Mesothelial cell of epicardium (in vitro differentiated cells): ENCODE measurements at regions not wholly inside any gene's neighbourhood (a gene's known extent, or its start where the extent isn't known, plus 50 kb on each side); places are given as distances from the start of the nearest gene placed in this dataset.

ENCODE experiments used
- DNase-seq, 2 experiments: peaks; one replicate each; pipeline ENCODE4 v3.0.0; 2021; ENCODE audit warnings: low spot score in 2 of 2; ENCODE audit not compliant: unreplicated experiment in 2 of 2
- H3K27ac Mint-ChIP-seq: 2 replicates; pipeline ENCODE4 v1.8.0; 2021; ENCODE audit warnings: mixed read lengths
- H3K27me3 Mint-ChIP-seq: 2 replicates; pipeline ENCODE4 v1.8.0; 2021; ENCODE audit warnings: low read depth, mixed read lengths
- H3K36me3 Mint-ChIP-seq: 2 replicates; pipeline ENCODE4 v1.8.0; 2021; ENCODE audit warnings: mixed read lengths
- H3K4me1 Mint-ChIP-seq: 2 replicates; pipeline ENCODE4 v1.8.0; 2021; ENCODE audit warnings: mixed read lengths
- H3K4me3 Mint-ChIP-seq: 2 replicates; pipeline ENCODE4 v1.8.0; 2021; ENCODE audit warnings: mild to moderate bottlenecking, moderate library complexity, mixed read lengths
- H3K9me3 Mint-ChIP-seq: 2 replicates; pipeline ENCODE4 v1.8.0; 2021; ENCODE audit warnings: mixed read lengths
- TF ChIP-seq, protein P1 (sequence below): fragments of 200-600 bp; sonication (generic); IDR thresholded peaks from one replicate; pipeline ENCODE4 v1.5.0; 2021; ENCODE audit warnings: antibody characterized with exemption; ENCODE audit not compliant: unreplicated experiment

DNA sequence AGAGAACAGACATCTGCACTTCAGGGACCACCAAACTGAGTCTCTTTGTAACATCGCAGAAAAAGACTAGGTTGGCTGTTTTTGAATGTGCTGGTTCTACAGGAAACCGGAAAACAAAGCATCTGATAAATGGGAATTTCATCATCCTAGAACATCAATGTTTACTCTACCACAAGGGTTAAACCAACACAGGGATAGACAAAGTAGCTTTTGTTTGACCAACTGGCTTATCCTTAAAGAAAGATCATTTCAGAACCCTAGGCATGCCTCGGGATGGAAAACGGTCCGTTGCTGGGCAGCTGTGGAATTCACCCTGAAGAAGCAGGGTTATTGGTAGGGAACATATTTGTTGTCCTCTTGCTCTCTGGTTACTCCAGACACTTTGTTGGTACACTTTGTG lies 2355.5 kb upstream of the AGA start:
- Mint-ChIP-seq H3K27me3 (no peaks in the 10 kb centered on the region), H3K4me1 (no peaks in the 10 kb centered on the region), H3K4me3 (no peak overlapping the region), H3K36me3 (no peaks in the 10 kb centered on the region), H3K9me3 (peaks cover under 1% of the 10 kb centered on the region), H3K27ac (no peak overlapping the region)
- DNase-seq = no peak
- TF ChIP-seq, protein P1, sequence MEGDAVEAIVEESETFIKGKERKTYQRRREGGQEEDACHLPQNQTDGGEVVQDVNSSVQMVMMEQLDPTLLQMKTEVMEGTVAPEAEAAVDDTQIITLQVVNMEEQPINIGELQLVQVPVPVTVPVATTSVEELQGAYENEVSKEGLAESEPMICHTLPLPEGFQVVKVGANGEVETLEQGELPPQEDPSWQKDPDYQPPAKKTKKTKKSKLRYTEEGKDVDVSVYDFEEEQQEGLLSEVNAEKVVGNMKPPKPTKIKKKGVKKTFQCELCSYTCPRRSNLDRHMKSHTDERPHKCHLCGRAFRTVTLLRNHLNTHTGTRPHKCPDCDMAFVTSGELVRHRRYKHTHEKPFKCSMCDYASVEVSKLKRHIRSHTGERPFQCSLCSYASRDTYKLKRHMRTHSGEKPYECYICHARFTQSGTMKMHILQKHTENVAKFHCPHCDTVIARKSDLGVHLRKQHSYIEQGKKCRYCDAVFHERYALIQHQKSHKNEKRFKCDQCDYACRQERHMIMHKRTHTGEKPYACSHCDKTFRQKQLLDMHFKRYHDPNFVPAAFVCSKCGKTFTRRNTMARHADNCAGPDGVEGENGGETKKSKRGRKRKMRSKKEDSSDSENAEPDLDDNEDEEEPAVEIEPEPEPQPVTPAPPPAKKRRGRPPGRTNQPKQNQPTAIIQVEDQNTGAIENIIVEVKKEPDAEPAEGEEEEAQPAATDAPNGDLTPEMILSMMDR = no peak

DNA sequence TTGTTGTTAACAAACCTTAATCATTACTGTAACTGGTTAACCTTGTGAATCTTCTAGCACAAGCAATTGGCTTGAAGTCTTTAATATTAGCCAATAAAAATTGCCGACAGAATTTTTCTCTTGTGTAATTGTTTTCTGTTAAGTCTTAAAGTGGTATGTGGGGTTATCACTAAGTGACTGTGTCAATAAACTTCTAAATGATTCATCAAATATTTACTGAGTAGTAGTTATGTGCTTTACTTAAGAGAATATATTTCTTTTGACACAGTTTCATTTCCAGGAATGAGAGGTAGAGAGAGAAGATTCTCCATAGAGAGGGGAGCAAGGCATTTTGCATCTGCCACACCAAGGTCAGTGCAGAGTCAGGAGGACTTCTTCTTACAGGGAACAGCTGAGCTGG lies 2361.6 kb upstream of the AGA start:
- Mint-ChIP-seq H3K27me3 (no peaks in the 10 kb centered on the region), H3K27ac (no peak overlapping the region), H3K4me1 (no peaks in the 10 kb centered on the region), H3K9me3 (no peaks in the 10 kb centered on the region), H3K36me3 (no peaks in the 10 kb centered on the region), H3K4me3 (no peak overlapping the region)
- no peak for DNase-seq
- TF ChIP-seq, protein P1 = no peak

DNA sequence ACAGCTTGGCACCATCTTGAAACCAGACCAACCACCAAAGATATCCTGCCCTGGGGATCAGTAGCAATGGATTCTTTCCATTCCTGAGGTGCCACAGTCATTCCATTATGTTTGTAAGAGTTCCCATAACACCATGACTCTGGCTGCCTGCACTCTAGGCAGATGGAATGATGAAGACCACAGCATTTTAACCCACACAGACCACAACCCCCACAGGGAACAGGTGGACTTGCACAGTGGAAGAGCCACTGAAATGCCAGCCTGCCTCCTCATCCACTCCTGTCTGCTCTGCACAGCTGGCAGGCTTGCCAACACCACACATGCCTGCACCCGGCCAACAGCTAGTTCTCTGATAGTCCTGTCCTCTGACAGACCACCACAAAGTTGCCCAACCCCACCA lies 2362.2 kb upstream of the AGA start:
- H3K27me3 Mint-ChIP-seq = no peaks in the 10 kb centered on the region
- H3K4me1 Mint-ChIP-seq = no peaks in the 10 kb centered on the region
- DNase-seq = no peak
- no peak overlapping the region for H3K4me3 Mint-ChIP-seq
- TF ChIP-seq, protein P1 = no peak
- H3K27ac Mint-ChIP-seq = no peak overlapping the region
- no peaks in the 10 kb centered on the region for H3K36me3 Mint-ChIP-seq
- H3K9me3 Mint-ChIP-seq = no peaks in the 10 kb centered on the region

DNA sequence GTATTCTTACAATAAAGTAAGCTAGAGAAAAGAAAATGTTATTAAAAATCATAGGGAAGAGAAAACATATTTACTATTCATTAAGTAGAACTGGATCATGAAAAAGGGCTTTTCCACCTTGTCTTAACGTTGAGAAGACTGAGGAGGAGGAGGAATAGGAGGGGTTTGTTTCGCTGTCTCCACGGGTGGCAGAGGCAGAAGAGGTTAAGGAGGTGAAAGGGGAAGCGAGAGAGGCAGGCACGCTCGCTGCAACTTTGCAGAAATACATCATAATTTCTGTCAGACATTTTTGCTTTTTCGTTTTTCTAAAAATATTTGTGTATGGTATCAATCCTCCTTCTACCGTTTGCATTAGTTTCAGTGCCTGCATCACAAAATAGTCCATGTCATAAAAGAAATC lies 2375.1 kb upstream of the AGA start:
- Mint-ChIP-seq H3K9me3 (peaks cover 14% of the 10 kb centered on the region), H3K36me3 (no peaks in the 10 kb centered on the region), H3K4me1 (no peaks in the 10 kb centered on the region), H3K27me3 (no peaks in the 10 kb centered on the region), H3K27ac (no peak overlapping the region), H3K4me3 (no peak overlapping the region)
- TF ChIP-seq, protein P1 = no peak
- no peak for DNase-seq

DNA sequence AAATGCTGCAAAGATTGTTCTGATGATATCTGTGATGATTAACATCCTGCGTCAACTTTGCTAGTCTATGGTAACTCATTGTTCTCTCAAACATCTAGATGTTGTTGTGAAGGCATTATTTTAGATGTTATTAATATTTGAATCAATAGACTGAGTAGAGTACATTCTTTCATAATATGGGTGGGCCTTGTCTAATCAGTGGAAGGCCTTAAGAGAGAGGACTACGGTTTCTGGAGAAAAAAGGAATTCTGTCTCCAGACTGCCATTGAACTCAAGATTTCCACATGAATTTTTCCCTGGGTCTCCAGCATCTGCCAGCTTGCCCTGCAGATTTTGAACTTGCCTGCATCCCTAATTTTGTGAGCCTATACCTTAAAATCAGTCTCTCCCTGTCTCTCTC lies 2381.1 kb upstream of the AGA start:
- H3K4me3 Mint-ChIP-seq = no peak overlapping the region
- H3K27me3 Mint-ChIP-seq = no peaks in the 10 kb centered on the region
- no peak overlapping the region for H3K27ac Mint-ChIP-seq
- peaks cover 15% of the 10 kb centered on the region for H3K9me3 Mint-ChIP-seq
- no peak for DNase-seq
- H3K4me1 Mint-ChIP-seq = no peaks in the 10 kb centered on the region
- TF ChIP-seq, protein P1 = no peak
- no peaks in the 10 kb centered on the region for H3K36me3 Mint-ChIP-seq

DNA sequence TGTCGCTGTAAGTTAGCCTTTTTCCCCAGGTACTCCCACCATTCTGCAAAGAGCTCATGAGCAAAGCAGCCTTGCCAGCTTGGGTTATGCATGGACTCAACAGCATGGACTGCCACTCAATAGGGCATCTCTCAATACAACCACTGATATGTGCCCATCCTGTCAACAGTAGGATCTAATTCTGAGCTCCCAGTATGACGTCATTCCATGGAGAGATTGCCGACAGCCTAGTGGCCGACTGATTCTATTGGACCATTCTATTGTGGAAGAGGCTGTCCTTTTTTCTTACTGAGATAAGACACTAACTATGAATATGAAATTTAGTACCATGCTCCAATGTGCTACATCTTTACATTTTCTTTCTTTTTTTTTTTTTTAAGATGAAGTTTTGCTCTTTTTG lies 2389.0 kb upstream of the AGA start:
- Mint-ChIP-seq H3K9me3 (peaks cover 3% of the 10 kb centered on the region), H3K4me1 (no peaks in the 10 kb centered on the region), H3K27ac (no peak overlapping the region), H3K4me3 (no peak overlapping the region), H3K27me3 (no peaks in the 10 kb centered on the region), H3K36me3 (no peaks in the 10 kb centered on the region)
- no peak for DNase-seq
- TF ChIP-seq, protein P1 = no peak
